ENCODE measurements at regions not wholly inside any gene's neighbourhood (a gene's known extent, or its start where the extent isn't known, plus 50 kb on each side); places are given as distances from the start of the nearest gene placed in this dataset.

GRCh38 chr3:124467980-124468902 lies 262.0 kb upstream of the UMPS start:
- TF ChIP-seq CTCF (IDR thresholded peaks at IDR 0.05): peak; percentile 48 to 74 (median 48)
- TF ChIP-seq POLR2A (IDR thresholded peaks at IDR 0.05): no peak
- TF ChIP-seq EP300 (IDR thresholded peaks at IDR 0.05): no peak
